WTC11 (cell line): ENCODE measurements at regions not wholly inside any gene's neighbourhood (a gene's known extent, or its start where the extent isn't known, plus 50 kb on each side); places are given as distances from the start of the nearest gene placed in this dataset.

Experiments
- ATAC-seq: fragments of 200-7000 bp; cut with Tn5 transposase; 2 replicates; pipeline ENCODE4 v1.10.0; 2021; ENCODE audit warnings: mild to moderate bottlenecking, moderate library complexity
- CTCF ChIA-PET: fragments of 300-600 bp; sonication (Branson Sonifier 250); formaldehyde crosslinking; loops from one replicate; lab custom pipeline; 2021; ENCODE audit warnings: antibody characterized with exemption; lab: Charles Lee
- POLR2A ChIA-PET: fragments of 350-600 bp; sonication (Branson Sonifier 250); formaldehyde crosslinking; loops from one replicate; lab custom pipeline; 2021; ENCODE audit warnings: antibody characterized with exemption; lab: Charles Lee
- DNase-seq: peaks from one replicate; pipeline ENCODE4 v3.0.0; 2021; ENCODE audit warnings: low spot score
- H3K27ac Mint-ChIP-seq: 2 replicates; pipeline ENCODE4 v1.8.0; 2021; ENCODE audit warnings: mixed read lengths
- H3K27me3 Mint-ChIP-seq: 2 replicates; pipeline ENCODE4 v1.8.0; 2021; ENCODE audit warnings: low read depth, mild to moderate bottlenecking, moderate library complexity, mixed read lengths
- H3K36me3 Mint-ChIP-seq: 2 replicates; pipeline ENCODE4 v1.8.0; 2021; ENCODE audit warnings: mixed read lengths
- H3K4me1 Mint-ChIP-seq: 2 replicates; pipeline ENCODE4 v1.8.0; 2022; ENCODE audit warnings: mixed read lengths
- H3K4me3 Mint-ChIP-seq: 2 replicates; pipeline ENCODE4 v1.8.0; 2021; ENCODE audit warnings: mild to moderate bottlenecking, moderate library complexity, mixed read lengths
- H3K9me3 Mint-ChIP-seq: 2 replicates; pipeline ENCODE4 v1.8.0; 2021; ENCODE audit warnings: mixed read lengths
- CREM ChIP-seq: sonication (generic); formaldehyde crosslinking; IDR thresholded peaks from 2 replicates; pipeline ENCODE4 v1.8.1; 2022; ENCODE audit warnings: mild to moderate bottlenecking, missing genetic modification reagents, moderate library complexity
- JUN ChIP-seq: sonication (generic); formaldehyde crosslinking; IDR thresholded peaks from 2 replicates; pipeline ENCODE4 v1.8.0; 2023; ENCODE audit warnings: mild to moderate bottlenecking, missing genetic modification reagents
- MXD4 ChIP-seq: fragments of 250-450 bp; sonication (Bioruptor Pico); IDR thresholded peaks from 2 replicates; pipeline ENCODE4 v1.8.0; 2021; ENCODE audit warnings: mild to moderate bottlenecking, moderate library complexity, borderline replicate concordance
- MYBL2 ChIP-seq: sonication (generic); formaldehyde crosslinking; IDR thresholded peaks from 2 replicates; pipeline ENCODE4 v1.8.1; 2023; ENCODE audit warnings: mild to moderate bottlenecking, moderate library complexity, missing genetic modification reagents
- ZNF219 ChIP-seq: sonication (generic); formaldehyde crosslinking; IDR thresholded peaks from 2 replicates; pipeline ENCODE4 v1.8.0; 2023; ENCODE audit warnings: missing genetic modification reagents, mild to moderate bottlenecking, borderline replicate concordance
- ZNF232 ChIP-seq: sonication (generic); formaldehyde crosslinking; IDR thresholded peaks from 2 replicates; pipeline ENCODE4 v1.8.0; 2022; ENCODE audit warnings: mild to moderate bottlenecking, missing genetic modification reagents
- ZNF671 ChIP-seq: fragments of 250-450 bp; sonication (Bioruptor Pico); IDR thresholded peaks from 2 replicates; pipeline ENCODE4 v1.8.0; 2021; ENCODE audit warnings: mild to moderate bottlenecking
- TF ChIP-seq, protein P1 (sequence below): sonication (generic); formaldehyde crosslinking; IDR thresholded peaks from 2 replicates; pipeline ENCODE4 v1.8.0; 2022; ENCODE audit warnings: mild to moderate bottlenecking, missing genetic modification reagents
- TF ChIP-seq, protein P2 (sequence below): sonication (generic); formaldehyde crosslinking; IDR thresholded peaks from 2 replicates; pipeline ENCODE4 v1.8.0; 2022; ENCODE audit warnings: mild to moderate bottlenecking, missing genetic modification reagents
- TF ChIP-seq, protein P3 (sequence below): fragments of 250-450 bp; sonication (Bioruptor Pico); IDR thresholded peaks from 2 replicates; pipeline ENCODE4 v1.9.0; 2021; ENCODE audit warnings: mild to moderate bottlenecking
- TF ChIP-seq, protein P4 (sequence below): sonication (generic); formaldehyde crosslinking; IDR thresholded peaks from 2 replicates; pipeline ENCODE4 v1.8.1; 2023; ENCODE audit warnings: mild to moderate bottlenecking, moderate library complexity, missing genetic modification reagents
- TF ChIP-seq, protein P5 (sequence below): sonication (generic); formaldehyde crosslinking; IDR thresholded peaks from 2 replicates; pipeline ENCODE4 v1.8.0; 2022; ENCODE audit warnings: mild to moderate bottlenecking, missing genetic modification reagents
- TF ChIP-seq, protein P6 (sequence below): sonication (generic); formaldehyde crosslinking; IDR thresholded peaks from 2 replicates; pipeline ENCODE4 v1.8.0; 2022; ENCODE audit warnings: missing genetic modification reagents
- TF ChIP-seq, protein P7 (sequence below): sonication (generic); formaldehyde crosslinking; IDR thresholded peaks from 2 replicates; pipeline ENCODE4 v1.8.1; 2022; ENCODE audit warnings: mild to moderate bottlenecking, missing genetic modification reagents, moderate library complexity, borderline replicate concordance
- TF ChIP-seq, protein P8 (sequence below): fragments of 200-600 bp; IDR thresholded peaks from 2 replicates; pipeline ENCODE4 v1.8.0; 2022; ENCODE audit warnings: antibody characterized with exemption
- TF ChIP-seq, protein P9 (sequence below): sonication (generic); formaldehyde crosslinking; IDR thresholded peaks from 2 replicates; pipeline ENCODE4 v1.8.0; 2023; ENCODE audit warnings: mild to moderate bottlenecking, missing genetic modification reagents
- TF ChIP-seq, protein P10 (sequence below): sonication (generic); formaldehyde crosslinking; IDR thresholded peaks from 2 replicates; pipeline ENCODE4 v1.8.1; 2023; ENCODE audit warnings: mild to moderate bottlenecking, missing genetic modification reagents, moderate library complexity

DNA sequence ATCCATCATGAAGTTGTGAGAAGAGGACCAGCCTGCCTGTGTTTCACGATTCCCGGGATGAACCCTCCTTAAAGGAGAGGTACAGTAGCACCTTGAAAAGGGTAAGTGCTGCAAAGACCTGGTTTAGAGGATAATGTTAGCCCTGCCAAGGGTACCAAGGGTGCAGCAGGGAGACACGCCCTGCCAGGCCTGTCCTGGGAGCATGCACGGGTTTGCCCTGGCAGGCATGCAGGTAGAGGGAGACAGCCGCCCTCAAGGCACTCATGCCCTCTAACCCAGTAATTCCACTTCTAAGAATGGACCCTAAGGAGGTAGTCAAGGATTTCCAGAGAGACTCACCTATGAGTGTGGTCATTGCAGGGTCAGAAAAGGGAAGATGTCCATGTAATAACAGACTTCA lies 65.0 kb downstream of the DIO3 start (continued):
- TF ChIP-seq, protein P1, sequence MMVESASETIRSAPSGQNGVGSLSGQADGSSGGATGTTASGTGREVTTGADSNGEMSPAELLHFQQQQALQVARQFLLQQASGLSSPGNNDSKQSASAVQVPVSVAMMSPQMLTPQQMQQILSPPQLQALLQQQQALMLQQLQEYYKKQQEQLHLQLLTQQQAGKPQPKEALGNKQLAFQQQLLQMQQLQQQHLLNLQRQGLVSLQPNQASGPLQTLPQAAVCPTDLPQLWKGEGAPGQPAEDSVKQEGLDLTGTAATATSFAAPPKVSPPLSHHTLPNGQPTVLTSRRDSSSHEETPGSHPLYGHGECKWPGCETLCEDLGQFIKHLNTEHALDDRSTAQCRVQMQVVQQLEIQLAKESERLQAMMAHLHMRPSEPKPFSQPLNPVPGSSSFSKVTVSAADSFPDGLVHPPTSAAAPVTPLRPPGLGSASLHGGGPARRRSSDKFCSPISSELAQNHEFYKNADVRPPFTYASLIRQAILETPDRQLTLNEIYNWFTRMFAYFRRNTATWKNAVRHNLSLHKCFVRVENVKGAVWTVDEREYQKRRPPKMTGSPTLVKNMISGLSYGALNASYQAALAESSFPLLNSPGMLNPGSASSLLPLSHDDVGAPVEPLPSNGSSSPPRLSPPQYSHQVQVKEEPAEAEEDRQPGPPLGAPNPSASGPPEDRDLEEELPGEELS (CRISPR knock-in tag), result no peak
- no peak for TF ChIP-seq ZNF232 (CRISPR knock-in tag)
- TF ChIP-seq, protein P2, sequence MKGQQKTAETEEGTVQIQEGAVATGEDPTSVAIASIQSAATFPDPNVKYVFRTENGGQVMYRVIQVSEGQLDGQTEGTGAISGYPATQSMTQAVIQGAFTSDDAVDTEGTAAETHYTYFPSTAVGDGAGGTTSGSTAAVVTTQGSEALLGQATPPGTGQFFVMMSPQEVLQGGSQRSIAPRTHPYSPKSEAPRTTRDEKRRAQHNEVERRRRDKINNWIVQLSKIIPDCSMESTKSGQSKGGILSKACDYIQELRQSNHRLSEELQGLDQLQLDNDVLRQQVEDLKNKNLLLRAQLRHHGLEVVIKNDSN (CRISPR knock-in tag), result no peak
- TF ChIP-seq ZNF671, result no peak
- TF ChIP-seq ZNF219 (CRISPR knock-in tag), result no peak
- no peak for TF ChIP-seq MXD4 (CRISPR knock-in tag)
- TF ChIP-seq, protein P3, sequence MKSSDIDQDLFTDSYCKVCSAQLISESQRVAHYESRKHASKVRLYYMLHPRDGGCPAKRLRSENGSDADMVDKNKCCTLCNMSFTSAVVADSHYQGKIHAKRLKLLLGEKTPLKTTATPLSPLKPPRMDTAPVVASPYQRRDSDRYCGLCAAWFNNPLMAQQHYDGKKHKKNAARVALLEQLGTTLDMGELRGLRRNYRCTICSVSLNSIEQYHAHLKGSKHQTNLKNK, result no peak
- no peak for TF ChIP-seq CREM
- TF ChIP-seq, protein P4, sequence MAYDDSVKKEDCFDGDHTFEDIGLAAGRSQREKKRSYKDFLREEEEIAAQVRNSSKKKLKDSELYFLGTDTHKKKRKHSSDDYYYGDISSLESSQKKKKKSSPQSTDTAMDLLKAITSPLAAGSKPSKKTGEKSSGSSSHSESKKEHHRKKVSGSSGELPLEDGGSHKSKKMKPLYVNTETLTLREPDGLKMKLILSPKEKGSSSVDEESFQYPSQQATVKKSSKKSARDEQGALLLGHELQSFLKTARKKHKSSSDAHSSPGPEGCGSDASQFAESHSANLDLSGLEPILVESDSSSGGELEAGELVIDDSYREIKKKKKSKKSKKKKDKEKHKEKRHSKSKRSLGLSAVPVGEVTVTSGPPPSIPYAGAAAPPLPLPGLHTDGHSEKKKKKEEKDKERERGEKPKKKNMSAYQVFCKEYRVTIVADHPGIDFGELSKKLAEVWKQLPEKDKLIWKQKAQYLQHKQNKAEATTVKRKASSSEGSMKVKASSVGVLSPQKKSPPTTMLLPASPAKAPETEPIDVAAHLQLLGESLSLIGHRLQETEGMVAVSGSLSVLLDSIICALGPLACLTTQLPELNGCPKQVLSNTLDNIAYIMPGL, result no peak
- TF ChIP-seq, protein P5, sequence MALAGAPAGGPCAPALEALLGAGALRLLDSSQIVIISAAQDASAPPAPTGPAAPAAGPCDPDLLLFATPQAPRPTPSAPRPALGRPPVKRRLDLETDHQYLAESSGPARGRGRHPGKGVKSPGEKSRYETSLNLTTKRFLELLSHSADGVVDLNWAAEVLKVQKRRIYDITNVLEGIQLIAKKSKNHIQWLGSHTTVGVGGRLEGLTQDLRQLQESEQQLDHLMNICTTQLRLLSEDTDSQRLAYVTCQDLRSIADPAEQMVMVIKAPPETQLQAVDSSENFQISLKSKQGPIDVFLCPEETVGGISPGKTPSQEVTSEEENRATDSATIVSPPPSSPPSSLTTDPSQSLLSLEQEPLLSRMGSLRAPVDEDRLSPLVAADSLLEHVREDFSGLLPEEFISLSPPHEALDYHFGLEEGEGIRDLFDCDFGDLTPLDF (CRISPR knock-in tag), result no peak

DNA sequence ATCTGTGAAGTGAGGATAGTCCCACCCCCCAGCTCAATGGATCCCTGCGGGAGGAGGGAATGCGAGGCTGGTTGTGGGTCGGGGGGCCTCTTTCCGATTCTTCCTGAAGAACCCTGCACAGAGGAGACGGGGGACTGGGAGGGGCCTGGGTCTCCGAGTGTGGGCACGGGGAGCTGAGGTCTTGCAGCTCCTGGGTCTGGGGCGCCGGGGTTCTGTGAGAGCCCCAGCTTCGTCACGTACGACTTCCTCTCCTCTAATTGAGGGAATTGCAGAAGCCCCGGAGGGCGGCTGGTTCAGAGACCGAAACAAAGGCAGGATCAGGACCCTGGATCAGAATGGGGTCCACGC lies 66.6 kb downstream of the DIO3 start:
- Mint-ChIP-seq H3K4me3 (no peak overlapping the region), H3K9me3 (no peaks in the 10 kb centered on the region), H3K27me3 (peaks cover 23% of the 10 kb centered on the region), H3K27ac (no peak overlapping the region), H3K4me1 (peaks cover 14% of the 10 kb centered on the region), H3K36me3 (no peaks in the 10 kb centered on the region)
- CTCF ChIA-PET, result interaction anchor here (0.6 to 1.4 kb wide), 10 partner anchors 7 to 746 kb away, joined by 3 to 9 read pairs (median 3); no protein-coding TSS in a partner anchor
- POLR2A ChIA-PET, result no interaction called here
- no peak for DNase-seq
- no peak for ATAC-seq
- no peak for TF ChIP-seq MXD4 (CRISPR knock-in tag)
- TF ChIP-seq, protein P6, sequence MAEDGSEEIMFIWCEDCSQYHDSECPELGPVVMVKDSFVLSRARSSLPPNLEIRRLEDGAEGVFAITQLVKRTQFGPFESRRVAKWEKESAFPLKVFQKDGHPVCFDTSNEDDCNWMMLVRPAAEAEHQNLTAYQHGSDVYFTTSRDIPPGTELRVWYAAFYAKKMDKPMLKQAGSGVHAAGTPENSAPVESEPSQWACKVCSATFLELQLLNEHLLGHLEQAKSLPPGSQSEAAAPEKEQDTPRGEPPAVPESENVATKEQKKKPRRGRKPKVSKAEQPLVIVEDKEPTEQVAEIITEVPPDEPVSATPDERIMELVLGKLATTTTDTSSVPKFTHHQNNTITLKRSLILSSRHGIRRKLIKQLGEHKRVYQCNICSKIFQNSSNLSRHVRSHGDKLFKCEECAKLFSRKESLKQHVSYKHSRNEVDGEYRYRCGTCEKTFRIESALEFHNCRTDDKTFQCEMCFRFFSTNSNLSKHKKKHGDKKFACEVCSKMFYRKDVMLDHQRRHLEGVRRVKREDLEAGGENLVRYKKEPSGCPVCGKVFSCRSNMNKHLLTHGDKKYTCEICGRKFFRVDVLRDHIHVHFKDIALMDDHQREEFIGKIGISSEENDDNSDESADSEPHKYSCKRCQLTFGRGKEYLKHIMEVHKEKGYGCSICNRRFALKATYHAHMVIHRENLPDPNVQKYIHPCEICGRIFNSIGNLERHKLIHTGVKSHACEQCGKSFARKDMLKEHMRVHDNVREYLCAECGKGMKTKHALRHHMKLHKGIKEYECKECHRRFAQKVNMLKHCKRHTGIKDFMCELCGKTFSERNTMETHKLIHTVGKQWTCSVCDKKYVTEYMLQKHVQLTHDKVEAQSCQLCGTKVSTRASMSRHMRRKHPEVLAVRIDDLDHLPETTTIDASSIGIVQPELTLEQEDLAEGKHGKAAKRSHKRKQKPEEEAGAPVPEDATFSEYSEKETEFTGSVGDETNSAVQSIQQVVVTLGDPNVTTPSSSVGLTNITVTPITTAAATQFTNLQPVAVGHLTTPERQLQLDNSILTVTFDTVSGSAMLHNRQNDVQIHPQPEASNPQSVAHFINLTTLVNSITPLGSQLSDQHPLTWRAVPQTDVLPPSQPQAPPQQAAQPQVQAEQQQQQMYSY (CRISPR knock-in tag), result no peak
- TF ChIP-seq, protein P7, sequence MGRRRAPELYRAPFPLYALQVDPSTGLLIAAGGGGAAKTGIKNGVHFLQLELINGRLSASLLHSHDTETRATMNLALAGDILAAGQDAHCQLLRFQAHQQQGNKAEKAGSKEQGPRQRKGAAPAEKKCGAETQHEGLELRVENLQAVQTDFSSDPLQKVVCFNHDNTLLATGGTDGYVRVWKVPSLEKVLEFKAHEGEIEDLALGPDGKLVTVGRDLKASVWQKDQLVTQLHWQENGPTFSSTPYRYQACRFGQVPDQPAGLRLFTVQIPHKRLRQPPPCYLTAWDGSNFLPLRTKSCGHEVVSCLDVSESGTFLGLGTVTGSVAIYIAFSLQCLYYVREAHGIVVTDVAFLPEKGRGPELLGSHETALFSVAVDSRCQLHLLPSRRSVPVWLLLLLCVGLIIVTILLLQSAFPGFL (CRISPR knock-in tag), result no peak
- TF ChIP-seq, protein P8, sequence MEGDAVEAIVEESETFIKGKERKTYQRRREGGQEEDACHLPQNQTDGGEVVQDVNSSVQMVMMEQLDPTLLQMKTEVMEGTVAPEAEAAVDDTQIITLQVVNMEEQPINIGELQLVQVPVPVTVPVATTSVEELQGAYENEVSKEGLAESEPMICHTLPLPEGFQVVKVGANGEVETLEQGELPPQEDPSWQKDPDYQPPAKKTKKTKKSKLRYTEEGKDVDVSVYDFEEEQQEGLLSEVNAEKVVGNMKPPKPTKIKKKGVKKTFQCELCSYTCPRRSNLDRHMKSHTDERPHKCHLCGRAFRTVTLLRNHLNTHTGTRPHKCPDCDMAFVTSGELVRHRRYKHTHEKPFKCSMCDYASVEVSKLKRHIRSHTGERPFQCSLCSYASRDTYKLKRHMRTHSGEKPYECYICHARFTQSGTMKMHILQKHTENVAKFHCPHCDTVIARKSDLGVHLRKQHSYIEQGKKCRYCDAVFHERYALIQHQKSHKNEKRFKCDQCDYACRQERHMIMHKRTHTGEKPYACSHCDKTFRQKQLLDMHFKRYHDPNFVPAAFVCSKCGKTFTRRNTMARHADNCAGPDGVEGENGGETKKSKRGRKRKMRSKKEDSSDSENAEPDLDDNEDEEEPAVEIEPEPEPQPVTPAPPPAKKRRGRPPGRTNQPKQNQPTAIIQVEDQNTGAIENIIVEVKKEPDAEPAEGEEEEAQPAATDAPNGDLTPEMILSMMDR, result no peak
- no peak for TF ChIP-seq MYBL2 (CRISPR knock-in tag)
- TF ChIP-seq, protein P9, sequence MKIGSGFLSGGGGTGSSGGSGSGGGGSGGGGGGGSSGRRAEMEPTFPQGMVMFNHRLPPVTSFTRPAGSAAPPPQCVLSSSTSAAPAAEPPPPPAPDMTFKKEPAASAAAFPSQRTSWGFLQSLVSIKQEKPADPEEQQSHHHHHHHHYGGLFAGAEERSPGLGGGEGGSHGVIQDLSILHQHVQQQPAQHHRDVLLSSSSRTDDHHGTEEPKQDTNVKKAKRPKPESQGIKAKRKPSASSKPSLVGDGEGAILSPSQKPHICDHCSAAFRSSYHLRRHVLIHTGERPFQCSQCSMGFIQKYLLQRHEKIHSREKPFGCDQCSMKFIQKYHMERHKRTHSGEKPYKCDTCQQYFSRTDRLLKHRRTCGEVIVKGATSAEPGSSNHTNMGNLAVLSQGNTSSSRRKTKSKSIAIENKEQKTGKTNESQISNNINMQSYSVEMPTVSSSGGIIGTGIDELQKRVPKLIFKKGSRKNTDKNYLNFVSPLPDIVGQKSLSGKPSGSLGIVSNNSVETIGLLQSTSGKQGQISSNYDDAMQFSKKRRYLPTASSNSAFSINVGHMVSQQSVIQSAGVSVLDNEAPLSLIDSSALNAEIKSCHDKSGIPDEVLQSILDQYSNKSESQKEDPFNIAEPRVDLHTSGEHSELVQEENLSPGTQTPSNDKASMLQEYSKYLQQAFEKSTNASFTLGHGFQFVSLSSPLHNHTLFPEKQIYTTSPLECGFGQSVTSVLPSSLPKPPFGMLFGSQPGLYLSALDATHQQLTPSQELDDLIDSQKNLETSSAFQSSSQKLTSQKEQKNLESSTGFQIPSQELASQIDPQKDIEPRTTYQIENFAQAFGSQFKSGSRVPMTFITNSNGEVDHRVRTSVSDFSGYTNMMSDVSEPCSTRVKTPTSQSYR (CRISPR knock-in tag), result no peak
- TF ChIP-seq, protein P10, sequence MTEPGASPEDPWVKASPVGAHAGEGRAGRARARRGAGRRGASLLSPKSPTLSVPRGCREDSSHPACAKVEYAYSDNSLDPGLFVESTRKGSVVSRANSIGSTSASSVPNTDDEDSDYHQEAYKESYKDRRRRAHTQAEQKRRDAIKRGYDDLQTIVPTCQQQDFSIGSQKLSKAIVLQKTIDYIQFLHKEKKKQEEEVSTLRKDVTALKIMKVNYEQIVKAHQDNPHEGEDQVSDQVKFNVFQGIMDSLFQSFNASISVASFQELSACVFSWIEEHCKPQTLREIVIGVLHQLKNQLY (CRISPR knock-in tag), result no peak
- TF ChIP-seq JUN (CRISPR knock-in tag), result no peak
